ENCODE measurements at regions not wholly inside any gene's neighbourhood (a gene's known extent, or its start where the extent isn't known, plus 50 kb on each side); places are given as distances from the start of the nearest gene placed in this dataset.
"Not testable (repeated sequence)": the region's sequence is repeated elsewhere in the genome, so short reads cannot be mapped to it uniquely, and the experiment has no call there.

- DNase-seq, result peak; percentile 0
Measured at GRCh38 chr2:14831458-14831857, 198.9 kb downstream of the LRATD1 start.

GRCh38 chr2:14843507-14844204 lies 211.1 kb downstream of the LRATD1 start:
- DNase-seq, result no peak

- DNase-seq, result no peak
Measured at GRCh38 chr2:14855751-14856150, 223.2 kb downstream of the LRATD1 start.

GRCh38 chr2:14861181-14861580 lies 228.7 kb downstream of the LRATD1 start:
- no peak for DNase-seq

GRCh38 chr2:14866736-14867352 lies 234.3 kb downstream of the LRATD1 start:
- DNase-seq, result no peak

- no peak for DNase-seq
Measured at GRCh38 chr2:14867853-14868252, 235.3 kb downstream of the LRATD1 start.

- DNase-seq, result peak; percentile 3
Measured at GRCh38 chr2:14872779-14873325, 240.3 kb downstream of the LRATD1 start.

GRCh38 chr2:14881651-14882327 lies 249.3 kb downstream of the LRATD1 start:
- DNase-seq, result no peak

GRCh38 chr2:14884651-14885050 lies 252.1 kb downstream of the LRATD1 start:
- DNase-seq, result no peak

GRCh38 chr2:14891546-14891945 lies 259.0 kb downstream of the LRATD1 start:
- no peak for DNase-seq

- no peak for DNase-seq
Measured at GRCh38 chr2:14896330-14897030, 264.0 kb downstream of the LRATD1 start.

GRCh38 chr2:14899621-14900414 lies 267.3 kb downstream of the LRATD1 start:
- no peak for DNase-seq

- no peak for DNase-seq
Measured at GRCh38 chr2:14901737-14902136, 269.2 kb downstream of the LRATD1 start.

- DNase-seq, result peak; percentile 3
Measured at GRCh38 chr2:14902953-14903352, 270.4 kb downstream of the LRATD1 start.

- peak; percentile 86 for DNase-seq
Measured at GRCh38 chr2:14903709-14904374, 271.3 kb downstream of the LRATD1 start.

- not testable (repeated sequence) for DNase-seq
Measured at GRCh38 chr2:14904378-14904777, 271.9 kb downstream of the LRATD1 start.

- no peak for DNase-seq
Measured at GRCh38 chr2:14905571-14905970, 273.1 kb downstream of the LRATD1 start.

GRCh38 chr2:14907014-14907612 lies 274.6 kb downstream of the LRATD1 start:
- DNase-seq, result peak; percentile 27

GRCh38 chr2:14909795-14910194 lies 277.3 kb downstream of the LRATD1 start:
- no peak for DNase-seq

- no peak for DNase-seq
Measured at GRCh38 chr2:14910654-14911053, 278.1 kb downstream of the LRATD1 start.

- DNase-seq, result no peak
Measured at GRCh38 chr2:14915983-14916382, 283.5 kb downstream of the LRATD1 start.

All from hematopoietic multipotent progenitor cell treated with erythropoietin and hydrocortisone succinate and interleukin-3 and kit ligand, for 4 days (in vitro differentiated cells).